ENCODE measurements at regions not wholly inside any gene's neighbourhood (a gene's known extent, or its start where the extent isn't known, plus 50 kb on each side); places are given as distances from the start of the nearest gene placed in this dataset.

- Histone ChIP-seq H3K27ac (no peak overlapping the region), H3K4me1 (ENCODE audit: control insufficient read depth in 1 of 2, low read depth in 2 of 2) (no peaks in the 10 kb centered on the region), H3K9me3 (no peaks in the 10 kb centered on the region), H3K4me3 (no peak overlapping the region), H3K27me3 (replicated peaks; ENCODE audit: insufficient read depth) (no peaks in the 10 kb centered on the region), H3K36me3 (no peaks in the 10 kb centered on the region)
- DNase-seq (ENCODE audit: low spot score) (no peak), ATAC-seq (ENCODE audit: insufficient number of reproducible peaks, low FRiP score, low read depth) (no peak)
- no peak for TF ChIP-seq CTCF (IDR thresholded peaks at IDR 0.05)
These were observed 587.5 kb downstream of the MID1IP1 start for GRCh38 chrX:39388730-39389129.

- no peak overlapping the region for H3K4me3 ChIP-seq
- no peak for ATAC-seq (ENCODE audit: insufficient number of reproducible peaks, low FRiP score, low read depth)
- no peaks in the 10 kb centered on the region for H3K9me3 ChIP-seq
- H3K36me3 ChIP-seq, result no peaks in the 10 kb centered on the region
- no peak overlapping the region for H3K27ac ChIP-seq
- no peak for DNase-seq (ENCODE audit: low spot score)
- no peaks in the 10 kb centered on the region for H3K27me3 ChIP-seq (replicated peaks; ENCODE audit: insufficient read depth)
- TF ChIP-seq CTCF (IDR thresholded peaks at IDR 0.05), result no peak
- H3K4me1 ChIP-seq (ENCODE audit: control insufficient read depth in 1 of 2, low read depth in 2 of 2), result peaks cover 0 to 5% of the 10 kb centered on the region in 2 donors
These were observed 595.2 kb downstream of the MID1IP1 start for GRCh38 chrX:39396358-39396995.

GRCh38 chrX:39397561-39398199 lies 596.4 kb downstream of the MID1IP1 start:
- H3K4me3 ChIP-seq, result no peak overlapping the region
- H3K9me3 ChIP-seq, result no peaks in the 10 kb centered on the region
- ATAC-seq (ENCODE audit: insufficient number of reproducible peaks, low FRiP score, low read depth) (no peak), DNase-seq (ENCODE audit: low spot score) (no peak)
- peaks cover 0 to 5% of the 10 kb centered on the region in 2 donors for H3K4me1 ChIP-seq (ENCODE audit: control insufficient read depth in 1 of 2, low read depth in 2 of 2)
- H3K27ac ChIP-seq, result no peak overlapping the region
- no peak for TF ChIP-seq CTCF (IDR thresholded peaks at IDR 0.05)
- no peaks in the 10 kb centered on the region for H3K36me3 ChIP-seq
- no peaks in the 10 kb centered on the region for H3K27me3 ChIP-seq (replicated peaks; ENCODE audit: insufficient read depth)

- no peaks in the 10 kb centered on the region for H3K36me3 ChIP-seq
- TF ChIP-seq CTCF (IDR thresholded peaks at IDR 0.05), result no peak
- no peak for ATAC-seq (ENCODE audit: insufficient number of reproducible peaks, low FRiP score, low read depth)
- DNase-seq (ENCODE audit: low spot score), result no peak
- H3K9me3 ChIP-seq, result no peaks in the 10 kb centered on the region
- no peaks in the 10 kb centered on the region for H3K27me3 ChIP-seq (replicated peaks; ENCODE audit: insufficient read depth)
- H3K4me1 ChIP-seq (ENCODE audit: control insufficient read depth in 1 of 2, low read depth in 2 of 2), result peaks cover 0 to 5% of the 10 kb centered on the region in 2 donors
- peak overlapping the region; percentile 29 for H3K4me3 ChIP-seq
- no peak overlapping the region for H3K27ac ChIP-seq
These were observed 597.1 kb downstream of the MID1IP1 start for GRCh38 chrX:39398215-39398962.

GRCh38 chrX:39398963-39399261 lies 597.7 kb downstream of the MID1IP1 start:
- Histone ChIP-seq H3K9me3 (no peaks in the 10 kb centered on the region), H3K36me3 (no peaks in the 10 kb centered on the region), H3K27ac (no peak overlapping the region), H3K4me1 (ENCODE audit: control insufficient read depth in 1 of 2, low read depth in 2 of 2) (peaks cover 0 to 5% of the 10 kb centered on the region in 2 donors), H3K4me3 (peak overlapping the region; percentile 29), H3K27me3 (replicated peaks; ENCODE audit: insufficient read depth) (no peaks in the 10 kb centered on the region)
- TF ChIP-seq CTCF (IDR thresholded peaks at IDR 0.05), result no peak
- ATAC-seq (ENCODE audit: insufficient number of reproducible peaks, low FRiP score, low read depth) (no peak), DNase-seq (ENCODE audit: low spot score) (no peak)
